ENCODE measurements at regions not wholly inside any gene's neighbourhood (a gene's known extent, or its start where the extent isn't known, plus 50 kb on each side); places are given as distances from the start of the nearest gene placed in this dataset.

- no peak for TF ChIP-seq ZNF544 (tag by site-specific recombination; IDR thresholded peaks at IDR 0.05)
- Histone ChIP-seq H3K4me1 (ENCODE audit: control insufficient read depth, insufficient read depth, low read length) (no peaks in the 10 kb centered on the region), H3K27ac (ENCODE audit: extremely low read depth, low read depth, low read length) (no peak overlapping the region), H3K9me3 (ENCODE audit: control insufficient read depth, insufficient read depth, low read depth, low read length) (no peaks in the 10 kb centered on the region), H3K36me3 (ENCODE audit: control insufficient read depth in 2 of 2, insufficient read depth in 1 of 2, low read length in 2 of 2) (no peaks in the 10 kb centered on the region), H3K4me3 (ENCODE audit: low read depth, low read length) (no peak overlapping the region)
- ChIA-PET POLR2A (no interaction called here), CTCF (interaction anchor here (0.5 kb wide), 1 partner anchor 177 kb away, joined by 3 read pairs; no protein-coding TSS in a partner anchor)
These were observed 107.8 kb upstream of the IRX5 start for GRCh38 chr16:54822892-54823291.

GRCh38 chr16:54822492-54822891 lies 108.2 kb upstream of the IRX5 start:
- Histone ChIP-seq H3K9me3 (ENCODE audit: control insufficient read depth, insufficient read depth, low read depth, low read length) (no peaks in the 10 kb centered on the region), H3K36me3 (ENCODE audit: control insufficient read depth in 2 of 2, insufficient read depth in 1 of 2, low read length in 2 of 2) (no peaks in the 10 kb centered on the region), H3K27ac (ENCODE audit: extremely low read depth, low read depth, low read length) (no peak overlapping the region), H3K4me1 (ENCODE audit: control insufficient read depth, insufficient read depth, low read length) (no peaks in the 10 kb centered on the region), H3K4me3 (ENCODE audit: low read depth, low read length) (no peak overlapping the region)
- POLR2A ChIA-PET, result no interaction called here
- TF ChIP-seq ZSCAN30 (tag by site-specific recombination; IDR thresholded peaks at IDR 0.05), result no peak
- no peak for TF ChIP-seq CTCF (tag by site-specific recombination; IDR thresholded peaks at IDR 0.05)
- TF ChIP-seq ZNF404 (tag by site-specific recombination; IDR thresholded peaks at IDR 0.05), result no peak
- no peak for TF ChIP-seq ZNF623 (tag by site-specific recombination; IDR thresholded peaks at IDR 0.05)
- no peak for TF ChIP-seq WT1 (tag by site-specific recombination; IDR thresholded peaks at IDR 0.05)
- no peak for TF ChIP-seq PRDM4 (tag by site-specific recombination; IDR thresholded peaks at IDR 0.05)
- TF ChIP-seq ZSCAN4 (tag by site-specific recombination; IDR thresholded peaks at IDR 0.05), result no peak
- no peak for TF ChIP-seq SALL2 (tag by site-specific recombination; IDR thresholded peaks at IDR 0.05; ENCODE audit: borderline replicate concordance)
- no peak for TF ChIP-seq ZNF518A (tag by site-specific recombination; conservative IDR thresholded peaks at IDR 0.05; ENCODE audit: low read depth)
- no peak for TF ChIP-seq ZXDB (tag by site-specific recombination; IDR thresholded peaks at IDR 0.05)
- no peak for TF ChIP-seq SP2 (tag by site-specific recombination; IDR thresholded peaks at IDR 0.05)
- CTCF ChIA-PET, result interaction anchor here (0.5 kb wide), 1 partner anchor 177 kb away, joined by 3 read pairs; no protein-coding TSS in a partner anchor
